PC-3 (cell line): ENCODE measurements at regions not wholly inside any gene's neighbourhood (a gene's known extent, or its start where the extent isn't known, plus 50 kb on each side); places are given as distances from the start of the nearest gene placed in this dataset.

Source experiments
- ATAC-seq: fragments of 200-7000 bp; cut with Tn5 transposase; 2 replicates; pipeline ENCODE4 v1.9.1; 2020; ENCODE audit warnings: mild to moderate bottlenecking, moderate library complexity
- BruUV-seq: library from RNA; stranded (reverse); fragments of 400-500 nt; replicated peaks from 2 replicates; lab custom pipeline; 2021; lab: Mats Ljungman, UMichigan
- CTCF ChIA-PET: fragments of 300-600 bp; sonication (Branson Sonifier 250); formaldehyde crosslinking; loops from one replicate; lab custom pipeline; 2022; ENCODE audit warnings: antibody characterized with exemption; lab: Charles Lee
- POLR2A ChIA-PET: fragments of 300-600 bp; sonication (Branson Sonifier 250); formaldehyde crosslinking; loops from one replicate; lab custom pipeline; 2022; ENCODE audit warnings: antibody characterized with exemption; ENCODE audit not compliant: unreplicated experiment; lab: Charles Lee
- DNase-seq: peaks from one replicate; pipeline ENCODE4 v3.0.0-alpha.2; 2015
- H2AFZ ChIP-seq: fragments of 300-600 bp; sonication (generic); 2 replicates; pipeline ENCODE4 v1.6.0; 2016; ENCODE audit warnings: antibody characterized with exemption, low read length
- H3F3A ChIP-seq: fragments of 300-600 bp; sonication (generic); one replicate; pipeline ENCODE4 v1.6.0; 2017; ENCODE audit warnings: antibody characterized with exemption, low read length, control low read depth, mild to moderate bottlenecking; ENCODE audit not compliant: unreplicated experiment
- H3K27ac ChIP-seq: fragments of 300-600 bp; sonication (generic); 2 replicates; pipeline ENCODE4 v1.5.1; 2016; ENCODE audit warnings: mild to moderate bottlenecking, low read length
- H3K27me3 ChIP-seq: fragments of 300-600 bp; sonication (generic); 2 replicates; pipeline ENCODE4 v1.6.1; 2016; ENCODE audit warnings: low read length, mixed read lengths
- H3K36me3 ChIP-seq: fragments of 300-600 bp; sonication (generic); 2 replicates; pipeline ENCODE4 v1.6.1; 2016; ENCODE audit warnings: low read depth, mixed run types, low read length, mixed read lengths
- H3K4me1 ChIP-seq: fragments of 300-600 bp; sonication (generic); 2 replicates; pipeline ENCODE4 v1.5.1; 2016; ENCODE audit warnings: low read length; ENCODE audit not compliant: insufficient read depth
- H3K4me2 ChIP-seq: fragments of 300-600 bp; sonication (generic); 2 replicates; pipeline ENCODE4 v1.6.0; 2016; ENCODE audit warnings: low read length
- H3K4me3 ChIP-seq: fragments of 300-600 bp; sonication (generic); 2 replicates; pipeline ENCODE4 v1.5.1; 2016; ENCODE audit warnings: mild to moderate bottlenecking, low read length, mixed read lengths
- H3K79me2 ChIP-seq: fragments of 300-600 bp; sonication (generic); 2 replicates; pipeline ENCODE4 v1.6.1; 2017; ENCODE audit warnings: low read length, mixed read lengths
- H3K9ac ChIP-seq: fragments of 300-600 bp; sonication (generic); 2 replicates; pipeline ENCODE4 v1.6.0; 2016; ENCODE audit warnings: mild to moderate bottlenecking, low read length
- H3K9me2 ChIP-seq: fragments of 300-600 bp; sonication (generic); replicated peaks from 2 replicates; pipeline ENCODE4 v1.6.1; 2016; ENCODE audit warnings: mixed run types, low read length, mixed read lengths
- H3K9me3 ChIP-seq: fragments of 300-600 bp; sonication (generic); 2 replicates; pipeline ENCODE4 v1.6.1; 2016; ENCODE audit warnings: low read length, mixed read lengths
- H4K20me1 ChIP-seq: fragments of 300-600 bp; sonication (generic); 2 replicates; pipeline ENCODE4 v1.6.1; 2016; ENCODE audit warnings: low read length, mixed read lengths
- EZH2 ChIP-seq: fragments of 300-600 bp; sonication (generic); IDR thresholded peaks from one replicate; pipeline ENCODE4 v1.6.1; 2017; ENCODE audit warnings: antibody characterized with exemption, mild to moderate bottlenecking, low read length; ENCODE audit not compliant: unreplicated experiment
- EZH2phosphoT487 ChIP-seq: fragments of 300-600 bp; sonication (generic); IDR thresholded peaks from 2 replicates; pipeline ENCODE4 v1.6.1; 2018; ENCODE audit warnings: mild to moderate bottlenecking, antibody characterized with exemption, low read length, borderline replicate concordance
- intact Hi-C: fragments of 100-400 bp; cut with micrococcal nuclease; formaldehyde crosslinking; loops from 2 replicates; pipeline ENCODE4 v1.9.0; 2023
- TF ChIP-seq, protein P1 (sequence below): fragments of 300-600 bp; sonication (generic); conservative IDR thresholded peaks from 2 replicates; pipeline ENCODE4 v1.5.1; 2017; ENCODE audit warnings: antibody characterized with exemption, low read depth, mild to moderate bottlenecking, low read length

- H2AFZ ChIP-seq = no peak overlapping the region
- no peak for DNase-seq
- CTCF ChIA-PET = no interaction called here
These were observed 449.9 kb downstream of the PDCD6IP start for GRCh38 chr3:34248352-34248751.

GRCh38 chr3:34254285-34254684 is 455.9 kb downstream of the PDCD6IP start:
- ATAC-seq (no peak), DNase-seq (no peak)
- Histone ChIP-seq H3K36me3 (no peaks in the 10 kb centered on the region), H3K9me3 (no peaks in the 10 kb centered on the region), H3K27me3 (no peaks in the 10 kb centered on the region), H3F3A (no peaks in the 10 kb centered on the region), H2AFZ (no peak overlapping the region), H4K20me1 (no peaks in the 10 kb centered on the region), H3K4me1 (no peaks in the 10 kb centered on the region), H3K9ac (no peak overlapping the region), H3K79me2 (no peaks in the 10 kb centered on the region), H3K9me2 (no peaks in the 10 kb centered on the region), H3K27ac (no peak overlapping the region), H3K4me2 (no peak overlapping the region), H3K4me3 (no peak overlapping the region)
- BruUV-seq = no TSS peak
- intact Hi-C loops = no loop called here
- ChIA-PET CTCF (no interaction called here), POLR2A (interaction anchor here (0.7 kb wide), 1 partner anchor 339 kb away, joined by 16 read pairs; no protein-coding TSS in a partner anchor)
- TF ChIP-seq EZH2 (no peak), EZH2phosphoT487 (no peak)
- TF ChIP-seq, protein P1, sequence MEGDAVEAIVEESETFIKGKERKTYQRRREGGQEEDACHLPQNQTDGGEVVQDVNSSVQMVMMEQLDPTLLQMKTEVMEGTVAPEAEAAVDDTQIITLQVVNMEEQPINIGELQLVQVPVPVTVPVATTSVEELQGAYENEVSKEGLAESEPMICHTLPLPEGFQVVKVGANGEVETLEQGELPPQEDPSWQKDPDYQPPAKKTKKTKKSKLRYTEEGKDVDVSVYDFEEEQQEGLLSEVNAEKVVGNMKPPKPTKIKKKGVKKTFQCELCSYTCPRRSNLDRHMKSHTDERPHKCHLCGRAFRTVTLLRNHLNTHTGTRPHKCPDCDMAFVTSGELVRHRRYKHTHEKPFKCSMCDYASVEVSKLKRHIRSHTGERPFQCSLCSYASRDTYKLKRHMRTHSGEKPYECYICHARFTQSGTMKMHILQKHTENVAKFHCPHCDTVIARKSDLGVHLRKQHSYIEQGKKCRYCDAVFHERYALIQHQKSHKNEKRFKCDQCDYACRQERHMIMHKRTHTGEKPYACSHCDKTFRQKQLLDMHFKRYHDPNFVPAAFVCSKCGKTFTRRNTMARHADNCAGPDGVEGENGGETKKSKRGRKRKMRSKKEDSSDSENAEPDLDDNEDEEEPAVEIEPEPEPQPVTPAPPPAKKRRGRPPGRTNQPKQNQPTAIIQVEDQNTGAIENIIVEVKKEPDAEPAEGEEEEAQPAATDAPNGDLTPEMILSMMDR = no peak

More at GRCh38 chr3:34248352-34248751, 449.9 kb downstream of the PDCD6IP start:
- POLR2A ChIA-PET = no interaction called here
- H3K36me3 ChIP-seq = no peaks in the 10 kb centered on the region
- no peaks in the 10 kb centered on the region for H4K20me1 ChIP-seq
- no peak overlapping the region for H3K27ac ChIP-seq
- ATAC-seq = no peak
- no peaks in the 10 kb centered on the region for H3K79me2 ChIP-seq
- no peaks in the 10 kb centered on the region; the same call in 1 of the 2 replicates for H3K27me3 ChIP-seq
- H3K9me2 ChIP-seq = no peaks in the 10 kb centered on the region
- H3F3A ChIP-seq = no peaks in the 10 kb centered on the region
- TF ChIP-seq, protein P1 = no peak
- TF ChIP-seq EZH2phosphoT487 = no peak
- TF ChIP-seq EZH2 = no peak
- intact Hi-C loops = no loop called here
- BruUV-seq = no TSS peak
- H3K9ac ChIP-seq = no peak overlapping the region
- no peak overlapping the region for H3K4me3 ChIP-seq
- no peak overlapping the region for H3K4me2 ChIP-seq
- no peaks in the 10 kb centered on the region for H3K9me3 ChIP-seq
- H3K4me1 ChIP-seq = no peaks in the 10 kb centered on the region

DNA sequence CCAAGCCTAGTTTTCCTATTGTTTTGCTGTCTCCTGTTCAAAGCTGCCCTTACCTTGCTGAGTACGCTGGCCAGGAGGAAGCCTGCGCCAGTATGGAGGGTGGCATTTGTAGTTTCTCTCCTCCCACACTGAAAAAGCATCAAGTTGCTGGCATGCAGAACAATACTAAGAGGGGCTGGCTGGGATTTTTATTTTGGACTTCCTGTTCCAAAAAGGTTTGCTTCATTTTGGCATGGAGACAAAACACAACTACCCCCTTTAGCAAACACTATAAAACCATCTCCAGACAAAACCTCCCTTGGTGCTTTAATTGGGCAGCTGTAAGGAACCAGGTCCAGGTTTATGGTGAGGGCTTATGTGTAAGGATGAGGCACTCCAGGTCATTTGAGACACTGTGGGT is 457.6 kb downstream of the PDCD6IP start:
- CTCF ChIA-PET = no interaction called here
- intact Hi-C loops = no loop called here

More for the DNA sequence above, 457.6 kb downstream of the PDCD6IP start:
- no peak overlapping the region for H3K4me2 ChIP-seq
- no peaks in the 10 kb centered on the region for H3K9me3 ChIP-seq
- H3K4me3 ChIP-seq = no peak overlapping the region
- no peak overlapping the region for H3K9ac ChIP-seq
- no peak overlapping the region for H3K27ac ChIP-seq
- no peaks in the 10 kb centered on the region for H3K9me2 ChIP-seq
- peak; percentile 10 for DNase-seq
- ATAC-seq = peak; percentile 43; the same call in 1 of the 2 replicates
- POLR2A ChIA-PET = no interaction called here
- H3K36me3 ChIP-seq = no peaks in the 10 kb centered on the region
- no TSS peak for BruUV-seq
- H3K4me1 ChIP-seq = no peaks in the 10 kb centered on the region
- no peaks in the 10 kb centered on the region for H3K79me2 ChIP-seq
- no peaks in the 10 kb centered on the region for H3K27me3 ChIP-seq
- no peak for TF ChIP-seq EZH2phosphoT487
- no peak for TF ChIP-seq EZH2
- TF ChIP-seq, protein P1 = no peak
- no peak overlapping the region for H2AFZ ChIP-seq
- no peaks in the 10 kb centered on the region for H3F3A ChIP-seq
- no peaks in the 10 kb centered on the region for H4K20me1 ChIP-seq
